K562 (cell line): ENCODE measurements at regions not wholly inside any gene's neighbourhood (a gene's known extent, or its start where the extent isn't known, plus 50 kb on each side); places are given as distances from the start of the nearest gene placed in this dataset.

Experiments used
- ATAC-seq: fragments of 200-7000 bp; cut with Tn5 transposase; 3 replicates; pipeline ENCODE4 v1.9.1; 2020; ENCODE audit warnings: moderate library complexity
- BruUV-seq: library from RNA; stranded (reverse); fragments of 400-500 nt; replicated peaks from 2 replicates; lab custom pipeline; 2021; lab: Mats Ljungman, UMichigan
- CTCF ChIA-PET: fragments of 300-600 bp; formaldehyde crosslinking; extraction: SDS; loops from one replicate; lab custom pipeline; 2021; ENCODE audit warnings: low intra/inter-chr PET ratio; lab: Yijun Ruan, JAX
- POLR2A ChIA-PET: fragments of 300-600, 350-650 bp; sonication (Branson Sonifier 250); formaldehyde crosslinking; extraction: SDS; loops from one replicate; lab custom pipeline; 2021; ENCODE audit warnings: antibody characterized with exemption, inconsistent platforms; lab: Yijun Ruan, JAX
- DNase-seq, 4 experiments: peaks; one replicate each; pipeline versions ENCODE4 v3.0.0 to v3.0.0-alpha.2; 2011 to 2018; ENCODE audit warnings: low spot score in 3 of 4, mixed read lengths in 3 of 4; ENCODE audit errors: extremely low read depth in 1 of 4
- FAIRE-seq: peaks from 2 replicates; lab custom pipeline; 2011; peaks lifted over from hg19 to GRCh38; lab: Jason Lieb, UNC
- H2AFZ ChIP-seq: 2 replicates; pipeline ENCODE4 v1.6.0; 2011; ENCODE audit warnings: low read depth, low read length, control low read depth, inconsistent platforms
- H3K27ac ChIP-seq: fragments of 200-600 bp; 3 replicates; pipeline ENCODE4 v1.8.0; 2011; ENCODE audit warnings: low read depth, mild to moderate bottlenecking, control low read depth, inconsistent platforms, low read length, moderate library complexity, mixed read lengths; ENCODE audit errors: extremely low read depth
- H3K27me3 ChIP-seq, 2 experiments: fragments of 300-600 bp in 1 of 2; 2 replicates in 1 of 2; 3 replicates in 1 of 2; pipeline versions ENCODE4 v1.6.0 to v1.8.0; 2011; ENCODE audit warnings: inconsistent platforms in 2 of 2, low read length in 2 of 2, mild to moderate bottlenecking in 1 of 2, mixed read lengths in 1 of 2, moderate library complexity in 1 of 2; ENCODE audit not compliant: control insufficient read depth in 2 of 2, insufficient read depth in 2 of 2
- H3K36me3 ChIP-seq: fragments of 300-600 bp; 3 replicates; pipeline ENCODE4 v1.8.0; 2011; ENCODE audit warnings: mild to moderate bottlenecking, low read length, inconsistent platforms; ENCODE audit not compliant: control insufficient read depth, insufficient read depth
- H3K4me1 ChIP-seq, 2 experiments: fragments of 200-600 bp in 1 of 2; replicated peaks in 1 of 2; 2 replicates in 1 of 2; 3 replicates in 1 of 2; pipeline versions ENCODE4 v1.5.1 to v1.8.0; 2011; ENCODE audit warnings: inconsistent platforms in 2 of 2, low read length in 2 of 2, mild to moderate bottlenecking in 1 of 2, mixed read lengths in 1 of 2, moderate library complexity in 1 of 2; ENCODE audit not compliant: control insufficient read depth in 2 of 2, insufficient read depth in 2 of 2
- H3K4me2 ChIP-seq: 2 replicates; pipeline ENCODE4 v1.6.1; 2011; ENCODE audit warnings: low read length, control low read depth, inconsistent platforms, mixed read lengths; ENCODE audit not compliant: insufficient read depth
- H3K4me3 ChIP-seq: fragments of 200-600 bp; sonication (generic), shearing (Covaris generic); 2 replicates; pipeline ENCODE4 v1.5.1; 2016; ENCODE audit warnings: control low read depth, inconsistent platforms
- H3K79me2 ChIP-seq: fragments of 200-600 bp; 3 replicates; pipeline ENCODE4 v1.8.0; 2011; ENCODE audit warnings: low read length, inconsistent platforms; ENCODE audit not compliant: control insufficient read depth, insufficient read depth
- H3K9ac ChIP-seq, 2 experiments: 2 replicates each; pipeline versions ENCODE4 v1.6.0 to v1.6.1; 2011; ENCODE audit warnings: low read depth in 2 of 2, low read length in 2 of 2, control low read depth in 1 of 2, inconsistent platforms in 1 of 2, mild to moderate bottlenecking in 1 of 2, mixed read lengths in 1 of 2; ENCODE audit not compliant: insufficient read depth in 1 of 2
- H3K9me1 ChIP-seq: one replicate; pipeline ENCODE4 v1.6.0; 2011; ENCODE audit warnings: inconsistent platforms, mild to moderate bottlenecking, low read length, moderate library complexity; ENCODE audit not compliant: control insufficient read depth, insufficient read depth
- H3K9me3 ChIP-seq: replicated peaks from 2 replicates; pipeline ENCODE4 v1.5.1; 2011; ENCODE audit warnings: low read depth, low read length, inconsistent platforms; ENCODE audit not compliant: control insufficient read depth, insufficient read depth
- H4K20me1 ChIP-seq: replicated peaks from 2 replicates; pipeline ENCODE4 v1.6.1; 2011; ENCODE audit warnings: low read length, inconsistent platforms, mixed read lengths; ENCODE audit not compliant: control insufficient read depth, insufficient read depth
- CREB3L1 ChIP-seq: fragments of 450-650 bp; IDR thresholded peaks from 2 replicates; pipeline ENCODE4 v1.6.1; 2014; ENCODE audit warnings: low read depth, mild to moderate bottlenecking, moderate library complexity, borderline replicate concordance
- CTBP1 ChIP-seq: fragments of 450-650 bp; IDR thresholded peaks from 2 replicates; pipeline ENCODE4 v1.6.1; 2016; ENCODE audit warnings: borderline replicate concordance
- CTCFL ChIP-seq: IDR thresholded peaks from 2 replicates; pipeline ENCODE4 v1.6.1; 2011; ENCODE audit warnings: borderline replicate concordance, low read depth, mild to moderate bottlenecking, moderate library complexity, low read length; ENCODE audit not compliant: insufficient read depth, poor library complexity, severe bottlenecking
- DACH1 ChIP-seq: fragments of 450-650 bp; IDR thresholded peaks from 2 replicates; pipeline ENCODE4 v1.6.1; 2018; ENCODE audit not compliant: partially characterized antibody
- HSF4 ChIP-seq: fragments of 250-450 bp; sonication (Bioruptor Pico); IDR thresholded peaks from 2 replicates; pipeline ENCODE4 v2.1.2; 2022; ENCODE audit warnings: mild to moderate bottlenecking, moderate library complexity, borderline replicate concordance
- MBD2 ChIP-seq: sonication (generic); IDR thresholded peaks from 2 replicates; pipeline ENCODE4 v1.6.1; 2016; ENCODE audit warnings: low read depth, borderline replicate concordance
- MCM7 ChIP-seq, 2 experiments: fragments of 450-650 bp; IDR thresholded peaks; 2 replicates each; pipeline ENCODE4 v1.6.1; 2016 to 2018
- PCBP1 ChIP-seq: fragments of 200-400 bp; formaldehyde crosslinking; IDR thresholded peaks from 2 replicates; pipeline ENCODE4 v1.6.1; 2018; ENCODE audit warnings: mild to moderate bottlenecking, low read depth, low read length; ENCODE audit not compliant: poor library complexity, severe bottlenecking
- RBBP5 ChIP-seq: fragments of 200-600 bp; sonication (generic); IDR thresholded peaks from 2 replicates; pipeline ENCODE4 v1.6.1; 2012; ENCODE audit warnings: borderline replicate concordance, mild to moderate bottlenecking, low read length, control low read depth, inconsistent platforms; ENCODE audit not compliant: insufficient read depth, poor library complexity, severe bottlenecking
- RBM39 ChIP-seq: fragments of 200-400 bp; formaldehyde crosslinking; optimal IDR thresholded peaks from 2 replicates; pipeline ENCODE3; 2018; ENCODE audit warnings: low read depth, low read length
- TEAD2 ChIP-seq: fragments of 450-650 bp; IDR thresholded peaks from 2 replicates; pipeline ENCODE4 v1.6.1; 2016; ENCODE audit warnings: missing genetic modification characterization, control low read depth, missing compliant biosample characterization
- ZNF217 ChIP-seq: sonication (generic); formaldehyde crosslinking; IDR thresholded peaks from 2 replicates; pipeline ENCODE4 v1.8.0; 2022; ENCODE audit warnings: mild to moderate bottlenecking, missing genetic modification reagents
- ZNF263 ChIP-seq: sonication (generic); formaldehyde crosslinking; IDR thresholded peaks from 2 replicates; pipeline ENCODE4 v1.8.0; 2022; ENCODE audit warnings: mild to moderate bottlenecking, missing genetic modification reagents, borderline replicate concordance
- WGBS: fragments of 100-300 bp; shearing (Covaris generic); methylation state at CpG from one replicate; pipeline ENCODE4 v1.1.6; 2016; ENCODE audit warnings: low coverage, mixed read lengths; ENCODE audit not compliant: insufficient coverage; ENCODE audit errors: missing lambda C conversion rate; 5-methylcytosine and 5-hydroxymethylcytosine counted together
- in situ Hi-C: fragments of 300-500 bp; cut with MboI; formaldehyde crosslinking; loops from 4 replicates; pipeline ENCODE4 v1.15.0; 2018; ENCODE audit warnings: inconsistent platforms, mixed read lengths
- intact Hi-C: fragments of 100-400 bp; cut with micrococcal nuclease; formaldehyde crosslinking; loops from 2 replicates; pipeline ENCODE4 v1.14.2; 2022
- TF ChIP-seq, protein P1 (sequence below): IDR thresholded peaks from 2 replicates; pipeline ENCODE4 v1.6.1; 2016; ENCODE audit warnings: missing genetic modification characterization, missing compliant biosample characterization

GRCh38 chr6:156190270-156190669 lies 586.9 kb upstream of the ARID1B start:
- no peaks in the 10 kb centered on the region for H3K4me1 ChIP-seq
- no peak overlapping the region for H3K9ac ChIP-seq
- no peak for DNase-seq
- no peak overlapping the region for H3K4me2 ChIP-seq
- no peaks in the 10 kb centered on the region for H3K36me3 ChIP-seq
- H3K79me2 ChIP-seq = no peaks in the 10 kb centered on the region
- BruUV-seq = no TSS peak
- H4K20me1 ChIP-seq = no peaks in the 10 kb centered on the region
- intact Hi-C loops (no loop called here), in situ Hi-C loops (no loop called here)
- no peaks in the 10 kb centered on the region for H3K9me3 ChIP-seq
- CTCF ChIA-PET = no interaction called here
- no peaks in the 10 kb centered on the region for H3K9me1 ChIP-seq
- no peak for FAIRE-seq
- no peak overlapping the region for H3K4me3 ChIP-seq
- ATAC-seq = no peak
- no peak overlapping the region for H3K27ac ChIP-seq
- 4% methylated on average over 6 of the region's 6 CpGs for WGBS
- no peaks in the 10 kb centered on the region for H3K27me3 ChIP-seq
- H2AFZ ChIP-seq = no peak overlapping the region
- POLR2A ChIA-PET = no interaction called here
- TF ChIP-seq CTBP1 (no peak), HSF4 (no peak), MCM7 (IDR thresholded peaks at IDR 0.05) (no peak), MBD2 (no peak), CREB3L1 (no peak), RBM39 (no peak), TEAD2 (no peak), PCBP1 (no peak), ZNF263 (CRISPR knock-in tag) (no peak), CTCFL (no peak), DACH1 (no peak), ZNF217 (CRISPR knock-in tag) (no peak), RBBP5 (no peak)
- TF ChIP-seq, protein P1, sequence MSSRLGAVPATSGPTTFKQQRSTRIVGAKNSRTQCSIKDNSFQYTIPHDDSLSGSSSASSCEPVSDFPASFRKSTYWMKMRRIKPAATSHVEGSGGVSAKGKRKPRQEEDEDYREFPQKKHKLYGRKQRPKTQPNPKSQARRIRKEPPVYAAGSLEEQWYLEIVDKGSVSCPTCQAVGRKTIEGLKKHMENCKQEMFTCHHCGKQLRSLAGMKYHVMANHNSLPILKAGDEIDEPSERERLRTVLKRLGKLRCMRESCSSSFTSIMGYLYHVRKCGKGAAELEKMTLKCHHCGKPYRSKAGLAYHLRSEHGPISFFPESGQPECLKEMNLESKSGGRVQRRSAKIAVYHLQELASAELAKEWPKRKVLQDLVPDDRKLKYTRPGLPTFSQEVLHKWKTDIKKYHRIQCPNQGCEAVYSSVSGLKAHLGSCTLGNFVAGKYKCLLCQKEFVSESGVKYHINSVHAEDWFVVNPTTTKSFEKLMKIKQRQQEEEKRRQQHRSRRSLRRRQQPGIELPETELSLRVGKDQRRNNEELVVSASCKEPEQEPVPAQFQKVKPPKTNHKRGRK (tag) = no peak
